ENCODE measurements at regions not wholly inside any gene's neighbourhood (a gene's known extent, or its start where the extent isn't known, plus 50 kb on each side); places are given as distances from the start of the nearest gene placed in this dataset.

DNA sequence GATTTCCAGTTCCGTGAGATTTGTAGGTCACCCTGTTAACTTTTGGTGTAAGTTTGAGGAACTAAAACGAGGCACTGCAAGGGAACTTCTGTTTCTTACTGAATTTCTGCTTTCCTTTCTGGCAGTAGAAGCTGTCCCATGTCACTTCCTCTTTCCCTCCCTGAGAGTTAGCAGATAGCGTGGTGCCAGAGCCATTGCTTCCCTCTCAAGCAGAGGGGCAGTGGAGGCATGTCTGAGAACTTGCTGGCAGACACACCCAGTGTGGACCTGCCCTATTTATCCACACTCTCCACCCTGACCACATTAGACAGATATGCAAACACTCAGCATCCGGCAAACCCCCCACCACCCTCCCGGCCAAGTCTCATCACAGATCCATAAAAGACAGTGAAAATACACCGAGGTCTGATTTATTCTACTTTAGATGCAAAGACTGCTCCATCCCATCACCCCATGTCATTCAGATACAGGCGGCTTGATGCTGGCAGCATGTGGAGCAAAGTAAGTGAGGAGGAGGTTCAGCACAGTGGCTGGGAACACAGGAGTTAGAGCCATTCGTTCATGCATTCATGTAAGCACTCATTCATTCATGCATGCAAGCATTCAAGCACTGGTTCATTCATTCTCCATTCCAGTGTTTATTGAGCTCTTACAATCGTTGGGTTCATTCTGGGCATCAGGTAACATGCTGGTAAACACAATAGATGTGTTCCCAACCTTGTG is 324.7 kb downstream of the SHQ1 start:
- H3K9me3 Mint-ChIP-seq, result no peaks in the 10 kb centered on the region
- Histone ChIP-seq H4K20me1 (ENCODE audit: low read depth) (no peaks in the 10 kb centered on the region), H3K4me2 (no peak overlapping the region), H3K79me2 (ENCODE audit: low read depth) (no peaks in the 10 kb centered on the region), H3K27ac (no peak overlapping the region), H3K9ac (no peak overlapping the region), H2AFZ (replicated peaks) (no peak overlapping the region), H3K9me3 (ENCODE audit: low read depth) (no peaks in the 10 kb centered on the region), H3F3A (ENCODE audit: low read depth) (no peaks in the 10 kb centered on the region), H3K36me3 (no peaks in the 10 kb centered on the region), H3K4me3 (no peak overlapping the region), H3K27me3 (no peaks in the 10 kb centered on the region), H3K4me1 (no peaks in the 10 kb centered on the region)
- no peaks in the 10 kb centered on the region for H3K36me3 Mint-ChIP-seq
- TF ChIP-seq EZH2phosphoT487 (IDR thresholded peaks at IDR 0.05), result no peak
- TF ChIP-seq EZH2 (IDR thresholded peaks at IDR 0.05), result no peak
- TF ChIP-seq, protein P1, sequence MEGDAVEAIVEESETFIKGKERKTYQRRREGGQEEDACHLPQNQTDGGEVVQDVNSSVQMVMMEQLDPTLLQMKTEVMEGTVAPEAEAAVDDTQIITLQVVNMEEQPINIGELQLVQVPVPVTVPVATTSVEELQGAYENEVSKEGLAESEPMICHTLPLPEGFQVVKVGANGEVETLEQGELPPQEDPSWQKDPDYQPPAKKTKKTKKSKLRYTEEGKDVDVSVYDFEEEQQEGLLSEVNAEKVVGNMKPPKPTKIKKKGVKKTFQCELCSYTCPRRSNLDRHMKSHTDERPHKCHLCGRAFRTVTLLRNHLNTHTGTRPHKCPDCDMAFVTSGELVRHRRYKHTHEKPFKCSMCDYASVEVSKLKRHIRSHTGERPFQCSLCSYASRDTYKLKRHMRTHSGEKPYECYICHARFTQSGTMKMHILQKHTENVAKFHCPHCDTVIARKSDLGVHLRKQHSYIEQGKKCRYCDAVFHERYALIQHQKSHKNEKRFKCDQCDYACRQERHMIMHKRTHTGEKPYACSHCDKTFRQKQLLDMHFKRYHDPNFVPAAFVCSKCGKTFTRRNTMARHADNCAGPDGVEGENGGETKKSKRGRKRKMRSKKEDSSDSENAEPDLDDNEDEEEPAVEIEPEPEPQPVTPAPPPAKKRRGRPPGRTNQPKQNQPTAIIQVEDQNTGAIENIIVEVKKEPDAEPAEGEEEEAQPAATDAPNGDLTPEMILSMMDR (IDR thresholded peaks at IDR 0.05), result no peak
- H3K4me1 Mint-ChIP-seq, result peaks cover 13% of the 10 kb centered on the region
- H3K27me3 Mint-ChIP-seq (ENCODE audit: insufficient read depth, low read depth), result peaks cover 12% of the 10 kb centered on the region
- H3K4me3 Mint-ChIP-seq, result no peak overlapping the region
- H3K27ac Mint-ChIP-seq, result no peak overlapping the region
- DNase-seq (ENCODE audit: low spot score), result no peak

DNA sequence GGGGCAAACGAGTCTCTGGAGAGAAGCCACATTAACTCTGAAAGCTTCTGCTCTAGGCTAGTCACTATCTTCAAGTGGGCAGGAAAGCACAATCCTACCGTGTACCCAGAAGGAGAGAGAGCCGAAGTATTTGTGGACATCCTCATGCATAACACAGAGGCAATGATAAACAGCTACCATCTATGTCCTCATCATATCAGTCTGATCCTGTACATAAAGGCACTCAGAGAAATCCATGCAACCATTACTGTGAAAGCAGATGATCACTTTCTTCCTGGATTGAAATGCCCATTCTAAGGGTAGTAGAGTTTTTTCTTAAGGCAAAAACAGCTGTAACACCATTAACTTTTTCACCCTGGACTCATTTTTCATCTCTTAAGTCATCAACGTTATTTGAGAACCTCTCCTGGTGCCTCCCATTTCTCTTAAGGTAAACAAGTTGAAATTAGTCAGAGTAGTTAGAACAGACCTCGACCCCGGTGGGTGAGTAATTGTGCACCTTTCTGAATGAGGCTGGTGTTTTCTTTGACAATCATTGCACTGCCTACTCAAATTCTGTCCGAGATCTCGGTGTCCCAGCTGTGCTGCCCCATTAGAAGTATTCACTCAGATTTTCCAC is 327.4 kb downstream of the SHQ1 start:
- no peaks in the 10 kb centered on the region for H3K9me3 Mint-ChIP-seq
- Histone ChIP-seq H3K4me3 (no peak overlapping the region), H3F3A (ENCODE audit: low read depth) (no peaks in the 10 kb centered on the region), H3K9ac (no peak overlapping the region), H3K4me1 (no peaks in the 10 kb centered on the region), H2AFZ (replicated peaks) (no peak overlapping the region), H4K20me1 (ENCODE audit: low read depth) (no peaks in the 10 kb centered on the region), H3K27me3 (no peaks in the 10 kb centered on the region), H3K9me3 (ENCODE audit: low read depth) (no peaks in the 10 kb centered on the region), H3K27ac (no peak overlapping the region), H3K36me3 (no peaks in the 10 kb centered on the region), H3K4me2 (no peak overlapping the region), H3K79me2 (ENCODE audit: low read depth) (no peaks in the 10 kb centered on the region)
- H3K4me1 Mint-ChIP-seq, result peaks cover 13% of the 10 kb centered on the region
- H3K27ac Mint-ChIP-seq, result no peak overlapping the region
- no peak overlapping the region for H3K4me3 Mint-ChIP-seq
- TF ChIP-seq, protein P1 (IDR thresholded peaks at IDR 0.05), result no peak
- TF ChIP-seq EZH2phosphoT487 (IDR thresholded peaks at IDR 0.05) (no peak), EZH2 (IDR thresholded peaks at IDR 0.05) (no peak)
- no peaks in the 10 kb centered on the region for H3K36me3 Mint-ChIP-seq
- H3K27me3 Mint-ChIP-seq (ENCODE audit: insufficient read depth, low read depth), result peaks cover 9% of the 10 kb centered on the region
- DNase-seq (ENCODE audit: low spot score), result no peak

DNA sequence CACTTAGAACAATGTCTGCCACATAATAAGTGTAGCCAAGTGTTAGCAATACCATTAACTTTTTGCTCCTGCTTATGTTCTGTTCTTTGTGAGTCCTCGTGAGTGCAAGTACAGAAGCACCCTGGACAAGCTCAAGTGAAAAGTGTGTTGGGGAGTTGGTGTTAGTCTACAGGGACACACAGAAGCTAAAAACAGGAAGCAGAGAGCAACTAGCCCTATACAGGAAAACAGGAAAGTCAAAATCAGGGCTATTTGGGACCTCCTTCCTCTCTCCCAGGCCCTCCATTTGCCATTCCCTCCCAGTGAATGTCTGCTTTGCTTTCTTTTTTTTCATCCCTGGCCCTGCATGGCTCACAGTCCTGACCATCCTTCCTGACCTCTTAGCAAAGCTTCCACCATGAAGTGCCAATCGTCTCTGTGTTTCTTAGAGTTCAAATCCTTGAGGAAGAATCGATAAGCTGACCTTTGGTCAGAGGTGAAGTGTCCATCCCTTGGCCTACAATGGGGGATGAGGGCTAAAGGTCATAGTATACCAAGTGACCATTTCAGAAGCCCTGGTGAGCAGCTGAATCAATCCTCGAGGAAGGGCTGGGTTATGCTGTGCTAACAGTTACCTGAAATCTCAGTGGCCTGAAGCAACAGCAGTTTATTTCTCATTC is 328.2 kb downstream of the SHQ1 start:
- Mint-ChIP-seq H3K4me1 (peaks cover 20% of the 10 kb centered on the region), H3K27me3 (ENCODE audit: insufficient read depth, low read depth) (peaks cover 9% of the 10 kb centered on the region), H3K27ac (peak overlapping the region; percentile 66), H3K9me3 (no peaks in the 10 kb centered on the region), H3K4me3 (no peak overlapping the region), H3K36me3 (no peaks in the 10 kb centered on the region)
- no peak overlapping the region for H3K4me2 ChIP-seq
- H3K36me3 ChIP-seq, result no peaks in the 10 kb centered on the region
- TF ChIP-seq EZH2phosphoT487 (IDR thresholded peaks at IDR 0.05) (no peak), EZH2 (IDR thresholded peaks at IDR 0.05) (no peak)
- TF ChIP-seq, protein P1 (IDR thresholded peaks at IDR 0.05), result no peak
- no peak overlapping the region for H3K4me3 ChIP-seq
- no peak overlapping the region for H3K9ac ChIP-seq
- peaks cover 3% of the 10 kb centered on the region for H3K4me1 ChIP-seq
- H3K79me2 ChIP-seq (ENCODE audit: low read depth), result no peaks in the 10 kb centered on the region
- no peaks in the 10 kb centered on the region for H3K9me3 ChIP-seq (ENCODE audit: low read depth)
- H4K20me1 ChIP-seq (ENCODE audit: low read depth), result no peaks in the 10 kb centered on the region
- H3K27me3 ChIP-seq, result no peaks in the 10 kb centered on the region
- no peaks in the 10 kb centered on the region for H3F3A ChIP-seq (ENCODE audit: low read depth)
- no peak overlapping the region for H3K27ac ChIP-seq
- no peak overlapping the region for H2AFZ ChIP-seq (replicated peaks)
- no peak for DNase-seq (ENCODE audit: low spot score)
